K562 (cell line): ENCODE measurements at regions not wholly inside any gene's neighbourhood (a gene's known extent, or its start where the extent isn't known, plus 50 kb on each side); places are given as distances from the start of the nearest gene placed in this dataset.

Experiments
- EP300 ChIP-seq: IDR thresholded peaks from 2 replicates; pipeline ENCODE4 v1.6.1; 2012; ENCODE audit warnings: low read length, improper control_type of control experiment
- FOXA3 ChIP-seq, 2 experiments: fragments of 450-650 bp in 1 of 2; sonication (generic) in 1 of 2; formaldehyde crosslinking; IDR thresholded peaks in 1 of 2; conservative IDR thresholded peaks in 1 of 2; 2 replicates each; pipeline versions ENCODE4 v1.4.0 to v1.8.0; 2020 to 2022; ENCODE audit warnings: mild to moderate bottlenecking in 2 of 2, missing genetic modification reagents in 1 of 2
- FOXK2 ChIP-seq, 2 experiments: fragments of 450-650 bp; IDR thresholded peaks in 1 of 2; conservative IDR thresholded peaks in 1 of 2; 2 replicates each; pipeline ENCODE4 v1.6.1; 2016; ENCODE audit warnings: low read depth in 2 of 2, mild to moderate bottlenecking in 1 of 2
- HDGF ChIP-seq: fragments of 450-650 bp; IDR thresholded peaks from 2 replicates; pipeline ENCODE4 v1.6.1; 2016
- IRF2 ChIP-seq: sonication (generic); formaldehyde crosslinking; IDR thresholded peaks from 2 replicates; pipeline ENCODE4 v1.8.1; 2022; ENCODE audit warnings: mild to moderate bottlenecking, missing genetic modification reagents
- KLF16 ChIP-seq: IDR thresholded peaks from 2 replicates; pipeline ENCODE4 v1.6.1; 2016; ENCODE audit warnings: antibody characterized with exemption
- NBN ChIP-seq: fragments of 450-650 bp; IDR thresholded peaks from 2 replicates; pipeline ENCODE4 v1.6.1; 2016; ENCODE audit warnings: low read depth, mild to moderate bottlenecking
- SP1 ChIP-seq: sonication (generic); formaldehyde crosslinking; IDR thresholded peaks from 2 replicates; pipeline ENCODE4 v1.8.1; 2022; ENCODE audit warnings: mild to moderate bottlenecking, missing genetic modification reagents
- TF ChIP-seq, protein P1 (sequence below): sonication (generic); formaldehyde crosslinking; IDR thresholded peaks from 2 replicates; pipeline ENCODE4 v1.9.0; 2022; ENCODE audit warnings: mild to moderate bottlenecking, missing genetic modification reagents
- TF ChIP-seq, protein P2 (sequence below), 3 experiments: IDR thresholded peaks in 2 of 3; conservative IDR thresholded peaks in 1 of 3; 2 replicates each; pipeline ENCODE4 v1.5.1; 2011 to 2012; ENCODE audit warnings: low read length in 3 of 3, mild to moderate bottlenecking in 3 of 3, control low read depth in 2 of 3, improper control_type of control experiment in 1 of 3, inconsistent platforms in 1 of 3, low read depth in 1 of 3, mixed read lengths in 1 of 3, moderate library complexity in 1 of 3; ENCODE audit not compliant: insufficient read depth in 2 of 3
- TF ChIP-seq, protein P3 (sequence below): sonication (generic); formaldehyde crosslinking; IDR thresholded peaks from 2 replicates; pipeline ENCODE4 v1.8.0; 2023; ENCODE audit warnings: mild to moderate bottlenecking, missing genetic modification reagents
- TF ChIP-seq, protein P4 (sequence below), 2 experiments: fragments of 450-650 bp; IDR thresholded peaks; 2 replicates each; pipeline ENCODE4 v1.6.1; 2016

DNA sequence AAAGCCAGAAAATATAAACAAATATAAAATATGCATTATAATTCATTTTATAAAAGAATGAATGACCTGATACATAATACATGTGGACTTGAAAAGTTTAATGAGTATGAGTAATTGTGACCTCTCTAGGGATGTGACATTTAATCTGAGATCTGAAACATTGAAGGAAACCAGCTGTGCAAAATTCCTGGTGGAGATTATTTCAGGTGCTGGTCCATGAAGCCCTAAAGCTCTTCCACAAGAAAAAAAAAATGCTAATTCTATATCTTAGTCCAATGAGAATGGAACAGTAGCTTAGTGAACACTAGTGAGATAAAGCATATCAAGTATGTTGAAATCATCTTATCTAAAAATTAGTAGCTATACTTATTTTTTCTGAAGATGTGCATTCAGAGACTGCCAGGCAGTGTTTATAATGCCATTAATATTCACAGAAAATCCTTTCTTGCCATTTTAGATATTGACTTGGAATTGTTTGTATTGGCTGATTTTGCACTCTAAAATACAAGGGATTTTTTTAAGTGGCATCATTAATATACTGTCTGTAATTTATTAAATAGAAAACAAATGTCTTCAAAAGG lies 1485.9 kb downstream of the PLA2G4A start:
- TF ChIP-seq HDGF (no peak), FOXK2 (conservative IDR thresholded peaks at IDR 0.05 in 1 of 2, IDR thresholded peaks at IDR 0.05 in 1 of 2; ENCODE audit: low read depth in 2 of 2) (no peak), KLF16 (no peak), SP1 (CRISPR knock-in tag) (no peak), IRF2 (CRISPR knock-in tag) (no peak), NBN (no peak), FOXA3 (CRISPR knock-in tag; conservative IDR thresholded peaks at IDR 0.05 in 1 of 2, IDR thresholded peaks at IDR 0.05 in 1 of 2) (no peak), EP300 (no peak)
- TF ChIP-seq, protein P1, sequence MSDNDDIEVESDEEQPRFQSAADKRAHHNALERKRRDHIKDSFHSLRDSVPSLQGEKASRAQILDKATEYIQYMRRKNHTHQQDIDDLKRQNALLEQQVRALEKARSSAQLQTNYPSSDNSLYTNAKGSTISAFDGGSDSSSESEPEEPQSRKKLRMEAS (CRISPR knock-in tag), result no peak
- TF ChIP-seq, protein P2, sequence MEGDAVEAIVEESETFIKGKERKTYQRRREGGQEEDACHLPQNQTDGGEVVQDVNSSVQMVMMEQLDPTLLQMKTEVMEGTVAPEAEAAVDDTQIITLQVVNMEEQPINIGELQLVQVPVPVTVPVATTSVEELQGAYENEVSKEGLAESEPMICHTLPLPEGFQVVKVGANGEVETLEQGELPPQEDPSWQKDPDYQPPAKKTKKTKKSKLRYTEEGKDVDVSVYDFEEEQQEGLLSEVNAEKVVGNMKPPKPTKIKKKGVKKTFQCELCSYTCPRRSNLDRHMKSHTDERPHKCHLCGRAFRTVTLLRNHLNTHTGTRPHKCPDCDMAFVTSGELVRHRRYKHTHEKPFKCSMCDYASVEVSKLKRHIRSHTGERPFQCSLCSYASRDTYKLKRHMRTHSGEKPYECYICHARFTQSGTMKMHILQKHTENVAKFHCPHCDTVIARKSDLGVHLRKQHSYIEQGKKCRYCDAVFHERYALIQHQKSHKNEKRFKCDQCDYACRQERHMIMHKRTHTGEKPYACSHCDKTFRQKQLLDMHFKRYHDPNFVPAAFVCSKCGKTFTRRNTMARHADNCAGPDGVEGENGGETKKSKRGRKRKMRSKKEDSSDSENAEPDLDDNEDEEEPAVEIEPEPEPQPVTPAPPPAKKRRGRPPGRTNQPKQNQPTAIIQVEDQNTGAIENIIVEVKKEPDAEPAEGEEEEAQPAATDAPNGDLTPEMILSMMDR (IDR thresholded peaks at IDR 0.05 in 2 of 3, conservative IDR thresholded peaks at IDR 0.05 in 1 of 3; ENCODE audit: insufficient read depth in 2 of 3, low read depth in 1 of 3, low read length in 3 of 3), result no peak
- TF ChIP-seq, protein P3, sequence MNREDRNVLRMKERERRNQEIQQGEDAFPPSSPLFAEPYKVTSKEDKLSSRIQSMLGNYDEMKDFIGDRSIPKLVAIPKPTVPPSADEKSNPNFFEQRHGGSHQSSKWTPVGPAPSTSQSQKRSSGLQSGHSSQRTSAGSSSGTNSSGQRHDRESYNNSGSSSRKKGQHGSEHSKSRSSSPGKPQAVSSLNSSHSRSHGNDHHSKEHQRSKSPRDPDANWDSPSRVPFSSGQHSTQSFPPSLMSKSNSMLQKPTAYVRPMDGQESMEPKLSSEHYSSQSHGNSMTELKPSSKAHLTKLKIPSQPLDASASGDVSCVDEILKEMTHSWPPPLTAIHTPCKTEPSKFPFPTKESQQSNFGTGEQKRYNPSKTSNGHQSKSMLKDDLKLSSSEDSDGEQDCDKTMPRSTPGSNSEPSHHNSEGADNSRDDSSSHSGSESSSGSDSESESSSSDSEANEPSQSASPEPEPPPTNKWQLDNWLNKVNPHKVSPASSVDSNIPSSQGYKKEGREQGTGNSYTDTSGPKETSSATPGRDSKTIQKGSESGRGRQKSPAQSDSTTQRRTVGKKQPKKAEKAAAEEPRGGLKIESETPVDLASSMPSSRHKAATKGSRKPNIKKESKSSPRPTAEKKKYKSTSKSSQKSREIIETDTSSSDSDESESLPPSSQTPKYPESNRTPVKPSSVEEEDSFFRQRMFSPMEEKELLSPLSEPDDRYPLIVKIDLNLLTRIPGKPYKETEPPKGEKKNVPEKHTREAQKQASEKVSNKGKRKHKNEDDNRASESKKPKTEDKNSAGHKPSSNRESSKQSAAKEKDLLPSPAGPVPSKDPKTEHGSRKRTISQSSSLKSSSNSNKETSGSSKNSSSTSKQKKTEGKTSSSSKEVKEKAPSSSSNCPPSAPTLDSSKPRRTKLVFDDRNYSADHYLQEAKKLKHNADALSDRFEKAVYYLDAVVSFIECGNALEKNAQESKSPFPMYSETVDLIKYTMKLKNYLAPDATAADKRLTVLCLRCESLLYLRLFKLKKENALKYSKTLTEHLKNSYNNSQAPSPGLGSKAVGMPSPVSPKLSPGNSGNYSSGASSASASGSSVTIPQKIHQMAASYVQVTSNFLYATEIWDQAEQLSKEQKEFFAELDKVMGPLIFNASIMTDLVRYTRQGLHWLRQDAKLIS, result no peak
- TF ChIP-seq, protein P4, sequence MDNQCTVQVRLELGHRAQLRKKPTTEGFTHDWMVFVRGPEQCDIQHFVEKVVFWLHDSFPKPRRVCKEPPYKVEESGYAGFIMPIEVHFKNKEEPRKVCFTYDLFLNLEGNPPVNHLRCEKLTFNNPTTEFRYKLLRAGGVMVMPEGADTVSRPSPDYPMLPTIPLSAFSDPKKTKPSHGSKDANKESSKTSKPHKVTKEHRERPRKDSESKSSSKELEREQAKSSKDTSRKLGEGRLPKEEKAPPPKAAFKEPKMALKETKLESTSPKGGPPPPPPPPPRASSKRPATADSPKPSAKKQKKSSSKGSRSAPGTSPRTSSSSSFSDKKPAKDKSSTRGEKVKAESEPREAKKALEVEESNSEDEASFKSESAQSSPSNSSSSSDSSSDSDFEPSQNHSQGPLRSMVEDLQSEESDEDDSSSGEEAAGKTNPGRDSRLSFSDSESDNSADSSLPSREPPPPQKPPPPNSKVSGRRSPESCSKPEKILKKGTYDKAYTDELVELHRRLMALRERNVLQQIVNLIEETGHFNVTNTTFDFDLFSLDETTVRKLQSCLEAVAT (IDR thresholded peaks at IDR 0.05), result no peak
